H9 (cell line): ENCODE measurements at regions not wholly inside any gene's neighbourhood (a gene's known extent, or its start where the extent isn't known, plus 50 kb on each side); places are given as distances from the start of the nearest gene placed in this dataset.

Experiments
- DNase-seq: peaks from one replicate; pipeline ENCODE4 v3.0.0-alpha.2; 2017
- H2AFZ ChIP-seq: one replicate; pipeline ENCODE4 v1.6.1; 2013; ENCODE audit warnings: mild to moderate bottlenecking, low read length, control low read depth, moderate library complexity
- H2AK5ac ChIP-seq: 2 replicates; pipeline ENCODE4 v1.6.1; 2013; ENCODE audit warnings: low read length, control low read depth, mixed read lengths; ENCODE audit not compliant: insufficient read length
- H2BK120ac ChIP-seq: one replicate; pipeline ENCODE4 v1.6.1; 2013; ENCODE audit warnings: low read depth, mild to moderate bottlenecking, low read length, control low read depth, inconsistent platforms; ENCODE audit not compliant: poor library complexity, severe bottlenecking
- H2BK12ac ChIP-seq: 2 replicates; pipeline ENCODE4 v1.6.1; 2013; ENCODE audit warnings: low read length, control low read depth, mixed read lengths, low read depth; ENCODE audit not compliant: insufficient read length
- H2BK15ac ChIP-seq: 2 replicates; pipeline ENCODE4 v1.6.1; 2013; ENCODE audit warnings: low read depth, low read length, control low read depth
- H2BK20ac ChIP-seq: one replicate; pipeline ENCODE4 v1.6.1; 2013; ENCODE audit warnings: low read depth, mild to moderate bottlenecking, low read length, control low read depth, inconsistent platforms; ENCODE audit not compliant: poor library complexity, severe bottlenecking
- H2BK5ac ChIP-seq: 2 replicates; pipeline ENCODE4 v1.6.1; 2013; ENCODE audit warnings: low read length, control low read depth, mixed read lengths; ENCODE audit not compliant: insufficient read length
- H3K14ac ChIP-seq: 2 replicates; pipeline ENCODE4 v1.6.1; 2013; ENCODE audit warnings: low read length, control low read depth; ENCODE audit not compliant: insufficient read depth
- H3K18ac ChIP-seq: 2 replicates; pipeline ENCODE4 v1.6.1; 2013; ENCODE audit warnings: low read depth, mild to moderate bottlenecking, mixed read lengths, low read length, control low read depth; ENCODE audit not compliant: insufficient read length
- H3K23ac ChIP-seq: 2 replicates; pipeline ENCODE4 v1.6.1; 2013; ENCODE audit warnings: low read length, control low read depth, mixed read lengths, low read depth; ENCODE audit not compliant: insufficient read length
- H3K23me2 ChIP-seq: 2 replicates; pipeline ENCODE4 v1.6.1; 2013; ENCODE audit warnings: low read depth, mild to moderate bottlenecking, mixed read lengths, low read length, control low read depth; ENCODE audit not compliant: insufficient read length, poor library complexity, severe bottlenecking
- H3K27ac ChIP-seq: 2 replicates; pipeline ENCODE4 v1.5.1; 2013; ENCODE audit warnings: low read length, control low read depth, mixed read lengths, low read depth; ENCODE audit not compliant: insufficient read length
- H3K27me3 ChIP-seq: 2 replicates; pipeline ENCODE4 v1.6.1; 2013; ENCODE audit warnings: low read length, control low read depth, inconsistent platforms; ENCODE audit not compliant: insufficient read depth
- H3K4ac ChIP-seq: 2 replicates; pipeline ENCODE4 v1.6.1; 2013; ENCODE audit warnings: low read depth, mild to moderate bottlenecking, control low read depth, inconsistent platforms, low read length, moderate library complexity
- H3K4me1 ChIP-seq: 2 replicates; pipeline ENCODE4 v1.6.1; 2013; ENCODE audit warnings: low read length, control low read depth, inconsistent platforms; ENCODE audit not compliant: insufficient read depth
- H3K4me2 ChIP-seq: 2 replicates; pipeline ENCODE4 v1.6.1; 2013; ENCODE audit warnings: low read length, control low read depth, mixed read lengths; ENCODE audit not compliant: insufficient read length, insufficient read depth
- H3K56ac ChIP-seq: 2 replicates; pipeline ENCODE4 v1.6.1; 2013; ENCODE audit warnings: low read depth, mild to moderate bottlenecking, mixed read lengths, low read length, control low read depth; ENCODE audit not compliant: insufficient read length
- H3K79me1 ChIP-seq: 2 replicates; pipeline ENCODE4 v1.6.1; 2013; ENCODE audit warnings: low read depth, mild to moderate bottlenecking, moderate library complexity, low read length, control low read depth, inconsistent platforms; ENCODE audit not compliant: insufficient read depth, poor library complexity, severe bottlenecking
- H3K79me2 ChIP-seq: 2 replicates; pipeline ENCODE4 v1.6.1; 2013; ENCODE audit warnings: low read length, control low read depth, inconsistent platforms; ENCODE audit not compliant: insufficient read depth
- H3K9ac ChIP-seq: 2 replicates; pipeline ENCODE4 v1.6.1; 2013; ENCODE audit warnings: low read length, control low read depth, mixed read lengths; ENCODE audit not compliant: insufficient read length; ENCODE audit errors: extremely low read depth
- H3K9me3 ChIP-seq: one replicate; pipeline ENCODE4 v1.6.1; 2013; ENCODE audit warnings: low read depth, low read length, inconsistent platforms; ENCODE audit not compliant: control insufficient read depth
- H3T11ph ChIP-seq: one replicate; pipeline ENCODE4 v1.6.1; 2013; ENCODE audit warnings: mild to moderate bottlenecking, low read length, control low read depth, inconsistent platforms
- H4K20me1 ChIP-seq: one replicate; pipeline ENCODE4 v1.6.1; 2013; ENCODE audit not compliant: control insufficient read depth, insufficient read length, insufficient read depth
- H4K5ac ChIP-seq: 2 replicates; pipeline ENCODE4 v1.6.1; 2013; ENCODE audit warnings: low read depth, mild to moderate bottlenecking, mixed read lengths, low read length, control low read depth; ENCODE audit not compliant: insufficient read length
- H4K8ac ChIP-seq: replicated peaks from 2 replicates; pipeline ENCODE4 v1.6.1; 2013; ENCODE audit warnings: low read length, control low read depth, mixed read lengths, low read depth; ENCODE audit not compliant: insufficient read length
- H4K91ac ChIP-seq: 2 replicates; pipeline ENCODE4 v1.6.1; 2013; ENCODE audit warnings: low read depth, mild to moderate bottlenecking, moderate library complexity, mixed read lengths, low read length, control low read depth; ENCODE audit not compliant: insufficient read length
- H3K27ac Mint-ChIP-seq, 3 experiments: 2 replicates in 2 of 3; 3 replicates in 1 of 3; pipeline ENCODE4 v1.8.0; 2020 to 2021; ENCODE audit warnings: mixed read lengths in 3 of 3, mild to moderate bottlenecking in 1 of 3, moderate library complexity in 1 of 3
- H3K27me3 Mint-ChIP-seq: 2 replicates; pipeline ENCODE4 v1.8.0; 2021; ENCODE audit warnings: low read depth, mild to moderate bottlenecking, moderate library complexity, mixed read lengths
- H3K36me3 Mint-ChIP-seq, 3 experiments: 2 replicates in 2 of 3; 3 replicates in 1 of 3; pipeline ENCODE4 v1.8.0; 2020 to 2021; ENCODE audit warnings: low read depth in 3 of 3, mixed read lengths in 3 of 3; ENCODE audit not compliant: insufficient read depth in 1 of 3
- H3K4me1 Mint-ChIP-seq, 2 experiments: 2 replicates each; pipeline ENCODE4 v1.8.0; 2020; ENCODE audit warnings: mixed read lengths in 2 of 2
- H3K4me3 Mint-ChIP-seq, 2 experiments: 2 replicates in 1 of 2; 3 replicates in 1 of 2; pipeline ENCODE4 v1.8.0; 2020 to 2021; ENCODE audit warnings: mild to moderate bottlenecking in 2 of 2, mixed read lengths in 2 of 2, moderate library complexity in 1 of 2
- H3K9me3 Mint-ChIP-seq, 2 experiments: 2 replicates in 1 of 2; 3 replicates in 1 of 2; pipeline ENCODE4 v1.8.0; 2020; ENCODE audit warnings: mild to moderate bottlenecking in 2 of 2, mixed read lengths in 2 of 2, moderate library complexity in 1 of 2
- WGBS: extraction: QIAGEN DNeasy Blood & Tissue Kit; methylation state at CpG from one replicate; pipeline ENCODE4 v1.1.7; 2013; ENCODE audit warnings: missing lambda C conversion rate, low lambda C conversion rate, mixed read lengths; ENCODE audit not compliant: insufficient read length; ENCODE audit errors: extremely low coverage; 5-methylcytosine and 5-hydroxymethylcytosine counted together
- TF ChIP-seq, protein P1 (sequence below): fragments of 200-600 bp; sonication (generic); conservative IDR thresholded peaks from 3 replicates; pipeline ENCODE4 v1.8.0; 2021; ENCODE audit warnings: antibody characterized with exemption, mild to moderate bottlenecking

DNA sequence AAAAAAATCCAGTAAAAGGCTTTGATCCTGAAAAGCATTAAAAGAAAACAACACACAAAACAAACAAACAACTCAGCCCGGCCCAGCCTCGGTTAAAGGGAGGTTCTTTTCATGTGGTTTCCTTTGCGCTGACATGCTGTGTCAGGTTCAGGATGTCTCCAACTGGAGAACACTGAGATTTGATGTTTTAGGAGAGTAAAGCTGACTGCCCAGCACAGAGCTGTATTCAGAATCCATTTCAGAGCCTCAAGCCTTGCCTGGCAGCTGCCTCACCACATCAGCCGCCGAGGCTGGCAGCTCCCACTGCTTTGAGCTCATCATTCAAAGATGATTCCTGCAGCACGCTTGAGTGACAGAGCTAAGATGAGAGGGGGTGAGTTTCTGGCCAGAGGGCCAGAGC lies 205.8 kb upstream of the LYZL1 start:
- TF ChIP-seq, protein P1, sequence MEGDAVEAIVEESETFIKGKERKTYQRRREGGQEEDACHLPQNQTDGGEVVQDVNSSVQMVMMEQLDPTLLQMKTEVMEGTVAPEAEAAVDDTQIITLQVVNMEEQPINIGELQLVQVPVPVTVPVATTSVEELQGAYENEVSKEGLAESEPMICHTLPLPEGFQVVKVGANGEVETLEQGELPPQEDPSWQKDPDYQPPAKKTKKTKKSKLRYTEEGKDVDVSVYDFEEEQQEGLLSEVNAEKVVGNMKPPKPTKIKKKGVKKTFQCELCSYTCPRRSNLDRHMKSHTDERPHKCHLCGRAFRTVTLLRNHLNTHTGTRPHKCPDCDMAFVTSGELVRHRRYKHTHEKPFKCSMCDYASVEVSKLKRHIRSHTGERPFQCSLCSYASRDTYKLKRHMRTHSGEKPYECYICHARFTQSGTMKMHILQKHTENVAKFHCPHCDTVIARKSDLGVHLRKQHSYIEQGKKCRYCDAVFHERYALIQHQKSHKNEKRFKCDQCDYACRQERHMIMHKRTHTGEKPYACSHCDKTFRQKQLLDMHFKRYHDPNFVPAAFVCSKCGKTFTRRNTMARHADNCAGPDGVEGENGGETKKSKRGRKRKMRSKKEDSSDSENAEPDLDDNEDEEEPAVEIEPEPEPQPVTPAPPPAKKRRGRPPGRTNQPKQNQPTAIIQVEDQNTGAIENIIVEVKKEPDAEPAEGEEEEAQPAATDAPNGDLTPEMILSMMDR: no peak
- H3K4me1 ChIP-seq: peaks cover 4% of the 10 kb centered on the region
- no peak overlapping the region; a peak in 1 of 7 replicates for H3K27ac Mint-ChIP-seq

More for the DNA sequence above, 205.8 kb upstream of the LYZL1 start:
- Histone ChIP-seq H3K79me2 (no peaks in the 10 kb centered on the region), H3K23ac (no peak overlapping the region), H3K4me2 (no peak overlapping the region), H3T11ph (no peak overlapping the region), H2BK120ac (no peak overlapping the region), H4K20me1 (no peaks in the 10 kb centered on the region), H3K23me2 (no peaks in the 10 kb centered on the region), H3K9ac (no peak overlapping the region), H3K27me3 (no peaks in the 10 kb centered on the region), H3K56ac (peak overlapping the region; percentile 68), H4K8ac (no peak overlapping the region), H2AFZ (no peak overlapping the region), H3K4ac (no peak overlapping the region), H2AK5ac (no peak overlapping the region), H3K27ac (no peak overlapping the region), H3K14ac (no peak overlapping the region), H2BK20ac (no peak overlapping the region), H3K9me3 (no peaks in the 10 kb centered on the region), H2BK12ac (no peak overlapping the region), H2BK5ac (no peak overlapping the region), H2BK15ac (no peak overlapping the region), H3K79me1 (no peaks in the 10 kb centered on the region), H4K91ac (no peak overlapping the region), H3K18ac (no peak overlapping the region), H4K5ac (no peak overlapping the region)
- Mint-ChIP-seq H3K27me3 (no peaks in the 10 kb centered on the region), H3K36me3 (no peaks in the 10 kb centered on the region; a peak in 1 of 7 replicates), H3K4me1 (peaks cover 13 to 15% of the 10 kb centered on the region in 2 experiments), H3K4me3 (no peak overlapping the region), H3K9me3 (no peaks in the 10 kb centered on the region; a peak in 1 of 5 replicates)
- WGBS: no CpG with 5 or more reads among the region's 6 CpGs
- no peak for DNase-seq
